ENCODE measurements at regions not wholly inside any gene's neighbourhood (a gene's known extent, or its start where the extent isn't known, plus 50 kb on each side); places are given as distances from the start of the nearest gene placed in this dataset.

GRCh38 chr6:167551628-167552257, 226.9 kb downstream of the TTLL2 start:
- no peak for TF ChIP-seq ZNF274 (IDR thresholded peaks at IDR 0.05; ENCODE audit: low read length)
- no peak for TF ChIP-seq ZNF274 (tag by site-specific recombination; IDR thresholded peaks at IDR 0.05; ENCODE audit: borderline replicate concordance)
- TF ChIP-seq, protein P1, sequence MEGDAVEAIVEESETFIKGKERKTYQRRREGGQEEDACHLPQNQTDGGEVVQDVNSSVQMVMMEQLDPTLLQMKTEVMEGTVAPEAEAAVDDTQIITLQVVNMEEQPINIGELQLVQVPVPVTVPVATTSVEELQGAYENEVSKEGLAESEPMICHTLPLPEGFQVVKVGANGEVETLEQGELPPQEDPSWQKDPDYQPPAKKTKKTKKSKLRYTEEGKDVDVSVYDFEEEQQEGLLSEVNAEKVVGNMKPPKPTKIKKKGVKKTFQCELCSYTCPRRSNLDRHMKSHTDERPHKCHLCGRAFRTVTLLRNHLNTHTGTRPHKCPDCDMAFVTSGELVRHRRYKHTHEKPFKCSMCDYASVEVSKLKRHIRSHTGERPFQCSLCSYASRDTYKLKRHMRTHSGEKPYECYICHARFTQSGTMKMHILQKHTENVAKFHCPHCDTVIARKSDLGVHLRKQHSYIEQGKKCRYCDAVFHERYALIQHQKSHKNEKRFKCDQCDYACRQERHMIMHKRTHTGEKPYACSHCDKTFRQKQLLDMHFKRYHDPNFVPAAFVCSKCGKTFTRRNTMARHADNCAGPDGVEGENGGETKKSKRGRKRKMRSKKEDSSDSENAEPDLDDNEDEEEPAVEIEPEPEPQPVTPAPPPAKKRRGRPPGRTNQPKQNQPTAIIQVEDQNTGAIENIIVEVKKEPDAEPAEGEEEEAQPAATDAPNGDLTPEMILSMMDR (tag by site-specific recombination; IDR thresholded peaks at IDR 0.05) = no peak
- TF ChIP-seq ZNF24 (tag by site-specific recombination; IDR thresholded peaks at IDR 0.05) = no peak
- no peak for TF ChIP-seq ZNF146 (tag by site-specific recombination; IDR thresholded peaks at IDR 0.05)
- no peak for TF ChIP-seq ZNF394 (tag by site-specific recombination; IDR thresholded peaks at IDR 0.05; ENCODE audit: borderline replicate concordance)
- no peak for TF ChIP-seq ZNF596 (tag by site-specific recombination; IDR thresholded peaks at IDR 0.05)
- TF ChIP-seq GFI1B (tag by site-specific recombination; IDR thresholded peaks at IDR 0.05) = no peak
- no peak for TF ChIP-seq ZNF529 (tag by site-specific recombination; IDR thresholded peaks at IDR 0.05; ENCODE audit: insufficient replicate concordance)
- no peak for TF ChIP-seq ZNF10 (tag by site-specific recombination; IDR thresholded peaks at IDR 0.05)
- TF ChIP-seq SALL2 (tag by site-specific recombination; IDR thresholded peaks at IDR 0.05; ENCODE audit: borderline replicate concordance) = no peak
- no peak for TF ChIP-seq ZNF335 (tag by site-specific recombination; conservative IDR thresholded peaks at IDR 0.05)
- TF ChIP-seq ZNF585B (tag by site-specific recombination; IDR thresholded peaks at IDR 0.05) = no peak
- no peak for TF ChIP-seq ELK4 (IDR thresholded peaks at IDR 0.05; ENCODE audit: borderline replicate concordance, low read depth, low read length)

Data from HEK293 (cell line).